Mesenchymal stem cell (in vitro differentiated cells and primary cell): ENCODE measurements at regions not wholly inside any gene's neighbourhood (a gene's known extent, or its start where the extent isn't known, plus 50 kb on each side); places are given as distances from the start of the nearest gene placed in this dataset.

Experiments used
- DNase-seq: peaks from one replicate; pipeline ENCODE4 v3.0.0-alpha.2; 2013
- H2AFZ ChIP-seq: one replicate; pipeline ENCODE4 v1.6.1; 2013; ENCODE audit warnings: low read depth, mild to moderate bottlenecking, control low read depth, inconsistent platforms, low read length, moderate library complexity
- H2AK5ac ChIP-seq: 2 replicates; pipeline ENCODE4 v1.6.1; 2013; ENCODE audit warnings: low read length, moderate library complexity, mild to moderate bottlenecking, inconsistent platforms; ENCODE audit not compliant: severe bottlenecking
- H2BK120ac ChIP-seq: one replicate; pipeline ENCODE4 v1.6.1; 2013; ENCODE audit warnings: low read depth, mild to moderate bottlenecking, inconsistent platforms, low read length, moderate library complexity
- H2BK12ac ChIP-seq, 2 experiments: one replicate each; pipeline ENCODE4 v1.6.1; 2013; ENCODE audit warnings: inconsistent platforms in 2 of 2, low read length in 2 of 2, mild to moderate bottlenecking in 2 of 2, moderate library complexity in 2 of 2, control low read depth in 1 of 2
- H2BK15ac ChIP-seq: one replicate; pipeline ENCODE4 v1.6.1; 2013; ENCODE audit warnings: mild to moderate bottlenecking, low read depth, inconsistent platforms; ENCODE audit not compliant: poor library complexity, severe bottlenecking
- H2BK5ac ChIP-seq: 2 replicates; pipeline ENCODE4 v1.6.1; 2013; ENCODE audit warnings: low read depth, mild to moderate bottlenecking, low read length, control low read depth, inconsistent platforms; ENCODE audit not compliant: poor library complexity, severe bottlenecking
- H3K14ac ChIP-seq, 2 experiments: one replicate each; pipeline ENCODE4 v1.6.1; 2013; ENCODE audit warnings: inconsistent platforms in 2 of 2, low read length in 2 of 2, control low read depth in 1 of 2, mild to moderate bottlenecking in 1 of 2, moderate library complexity in 1 of 2
- H3K18ac ChIP-seq, 2 experiments: one replicate each; pipeline ENCODE4 v1.6.1; 2013; ENCODE audit warnings: inconsistent platforms in 2 of 2, low read length in 2 of 2, control low read depth in 1 of 2, low read depth in 1 of 2, mild to moderate bottlenecking in 1 of 2
- H3K23ac ChIP-seq, 2 experiments: one replicate each; pipeline ENCODE4 v1.6.1; 2013; ENCODE audit warnings: inconsistent platforms in 2 of 2, low read length in 2 of 2, mild to moderate bottlenecking in 2 of 2, moderate library complexity in 2 of 2, control low read depth in 1 of 2
- H3K27ac ChIP-seq: 2 replicates; pipeline ENCODE4 v1.5.1; 2013; ENCODE audit warnings: mild to moderate bottlenecking, moderate library complexity, low read length, control low read depth, inconsistent platforms; ENCODE audit not compliant: poor library complexity, severe bottlenecking
- H3K27me3 ChIP-seq, 2 experiments: 2 replicates each; pipeline versions ENCODE4 v1.6.1 to v1.7.0; 2013; ENCODE audit warnings: low read length in 2 of 2, mild to moderate bottlenecking in 2 of 2, moderate library complexity in 2 of 2, control low read depth in 1 of 2, inconsistent platforms in 1 of 2; ENCODE audit not compliant: control insufficient read depth in 1 of 2, insufficient read depth in 1 of 2
- H3K36me3 ChIP-seq, 2 experiments: 2 replicates each; pipeline versions ENCODE4 v1.6.1 to v1.7.0; 2013; ENCODE audit warnings: low read length in 2 of 2, control low read depth in 1 of 2, inconsistent platforms in 1 of 2, low read depth in 1 of 2, mild to moderate bottlenecking in 1 of 2; ENCODE audit not compliant: insufficient read depth in 2 of 2, control insufficient read depth in 1 of 2
- H3K4ac ChIP-seq, 2 experiments: one replicate each; pipeline ENCODE4 v1.6.1; 2013; ENCODE audit warnings: inconsistent platforms in 2 of 2, low read length in 2 of 2, mild to moderate bottlenecking in 2 of 2, moderate library complexity in 2 of 2, control low read depth in 1 of 2, low read depth in 1 of 2
- H3K4me1 ChIP-seq: 2 replicates; pipeline ENCODE4 v1.6.1; 2013; ENCODE audit warnings: low read depth, low read length, control low read depth; ENCODE audit not compliant: control insufficient read depth, insufficient read depth
- H3K4me2 ChIP-seq: 2 replicates; pipeline ENCODE4 v1.6.1; 2013; ENCODE audit warnings: low read length, mild to moderate bottlenecking, inconsistent platforms; ENCODE audit not compliant: poor library complexity, severe bottlenecking
- H3K4me3 ChIP-seq, 2 experiments: 2 replicates each; pipeline versions ENCODE4 v1.5.1 to v1.7.0; 2013; ENCODE audit warnings: low read length in 2 of 2, mild to moderate bottlenecking in 2 of 2, control low read depth in 1 of 2, low read depth in 1 of 2; ENCODE audit not compliant: insufficient read depth in 1 of 2
- H3K79me1 ChIP-seq: replicated peaks from 2 replicates; pipeline ENCODE4 v1.6.1; 2013; ENCODE audit warnings: mild to moderate bottlenecking, control low read depth, low read length, inconsistent platforms; ENCODE audit not compliant: poor library complexity, severe bottlenecking
- H3K9ac ChIP-seq: 2 replicates; pipeline ENCODE4 v1.7.0; 2013; ENCODE audit warnings: mild to moderate bottlenecking, low read length, moderate library complexity
- H3K9me3 ChIP-seq: 2 replicates; pipeline ENCODE4 v1.7.0; 2013; ENCODE audit warnings: mild to moderate bottlenecking, low read length; ENCODE audit not compliant: control insufficient read depth
- H4K8ac ChIP-seq: one replicate; pipeline ENCODE4 v1.6.1; 2013; ENCODE audit warnings: inconsistent platforms, mild to moderate bottlenecking, low read length, moderate library complexity
- H4K91ac ChIP-seq: one replicate; pipeline ENCODE4 v1.6.1; 2013; ENCODE audit warnings: mild to moderate bottlenecking, low read length, inconsistent platforms
- WGBS: methylation state at CpG from one replicate; pipeline ENCODE4 v1.1.7; 2013; ENCODE audit warnings: mixed read lengths; 5-methylcytosine and 5-hydroxymethylcytosine counted together

DNA sequence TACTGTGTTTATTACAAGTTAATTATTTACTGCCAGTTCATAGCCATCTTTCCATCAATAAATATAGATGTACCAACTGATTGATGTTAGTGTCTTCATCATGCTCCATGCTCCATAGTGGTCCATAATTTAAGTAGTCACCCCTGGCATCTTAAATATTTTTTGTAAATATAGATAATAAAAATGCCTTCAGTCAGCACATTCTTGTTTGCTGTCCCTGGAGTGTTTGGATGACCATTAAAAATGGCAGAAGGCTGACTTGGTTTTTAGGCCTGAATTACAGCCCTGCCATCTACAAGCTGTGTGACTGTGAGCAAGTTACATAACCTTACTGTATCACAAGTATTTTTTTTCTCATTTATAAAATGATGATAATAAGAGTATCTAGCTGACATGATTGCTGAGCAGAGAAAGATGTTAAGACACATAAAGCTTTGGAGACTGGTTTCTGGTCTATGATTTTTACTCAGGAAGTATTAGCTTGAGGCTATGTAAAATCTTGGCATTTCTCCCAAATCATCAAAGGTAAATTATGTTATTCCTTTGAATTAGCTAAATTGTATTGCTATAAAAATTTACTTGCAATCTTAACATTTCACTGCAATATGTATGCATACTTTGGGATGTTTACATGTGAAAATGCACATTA is 427.2 kb downstream of the USP25 start:
- no peaks in the 10 kb centered on the region for H3K9me3 ChIP-seq
- no peaks in the 10 kb centered on the region for H3K79me1 ChIP-seq
- H3K4ac ChIP-seq = no peak overlapping the region

DNA sequence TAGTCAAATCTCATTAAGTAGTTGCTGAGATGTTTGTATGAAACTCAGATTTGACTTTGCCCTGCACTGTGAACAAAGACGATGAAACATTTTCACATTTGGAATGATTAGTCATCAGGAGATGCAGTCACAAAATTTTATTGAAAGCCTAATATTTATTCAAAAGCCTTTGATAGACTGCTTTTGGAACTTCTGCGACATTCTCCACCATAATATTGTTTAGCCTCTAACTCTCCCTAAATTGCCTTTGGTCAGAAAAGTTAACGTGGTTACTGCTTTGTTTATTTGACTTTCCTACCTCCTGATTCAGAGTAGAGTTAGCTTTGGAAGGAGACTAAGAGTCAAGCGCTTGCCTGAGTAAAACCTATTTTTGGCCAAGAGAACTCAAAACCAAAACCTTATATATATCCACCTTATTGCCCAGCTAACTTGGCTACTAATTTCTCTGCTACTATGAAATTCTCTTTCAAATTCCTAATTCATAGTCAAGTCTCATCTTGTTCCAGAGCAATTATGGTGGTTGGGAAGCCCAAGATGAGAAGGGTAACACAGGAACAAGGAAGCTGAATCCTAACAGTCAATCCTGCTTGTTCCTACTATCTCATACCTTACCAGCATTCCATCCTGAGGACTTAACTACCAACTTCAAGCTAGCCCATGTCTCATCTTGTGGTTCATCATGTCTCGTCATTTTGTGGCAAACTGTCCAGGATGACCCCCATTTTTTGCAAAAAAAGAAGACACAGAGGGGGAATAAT is 429.6 kb downstream of the USP25 start:
- no peaks in the 10 kb centered on the region for H3K36me3 ChIP-seq

More for the DNA sequence above, 427.2 kb downstream of the USP25 start:
- Histone ChIP-seq H4K8ac (no peak overlapping the region), H3K4me1 (no peaks in the 10 kb centered on the region), H2BK5ac (no peak overlapping the region), H2AK5ac (no peak overlapping the region), H3K27me3 (no peaks in the 10 kb centered on the region), H4K91ac (no peak overlapping the region), H3K4me2 (no peak overlapping the region), H2BK12ac (no peak overlapping the region), H3K23ac (no peak overlapping the region), H3K4me3 (no peak overlapping the region), H2BK120ac (no peak overlapping the region), H2AFZ (no peak overlapping the region), H3K36me3 (no peaks in the 10 kb centered on the region), H3K14ac (no peak overlapping the region), H3K9ac (no peak overlapping the region), H3K18ac (no peak overlapping the region), H3K27ac (no peak overlapping the region), H2BK15ac (no peak overlapping the region)
- DNase-seq = no peak

DNA sequence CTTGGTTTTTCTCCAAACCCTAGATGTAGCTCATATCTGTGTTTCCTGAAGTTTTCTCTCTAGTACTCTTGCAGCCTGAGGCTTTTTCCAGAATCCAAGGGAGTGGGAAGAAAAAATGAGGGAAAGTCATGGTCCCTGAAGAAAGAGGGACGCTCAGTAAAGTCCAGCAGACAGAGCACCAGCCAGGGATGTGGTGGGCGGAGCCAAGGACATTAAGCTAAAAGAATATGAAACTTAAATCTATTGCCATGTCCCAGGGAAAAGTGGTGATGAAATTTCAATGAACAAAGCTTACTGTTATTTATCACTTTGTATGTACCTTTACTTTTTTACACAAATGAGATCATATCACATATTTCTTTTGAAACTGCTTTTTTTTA is 430.2 kb downstream of the USP25 start:
- Histone ChIP-seq H3K36me3 (no peaks in the 10 kb centered on the region), H3K4ac (no peak overlapping the region), H4K8ac (no peak overlapping the region), H2AK5ac (no peak overlapping the region), H3K9me3 (no peaks in the 10 kb centered on the region), H2BK15ac (no peak overlapping the region), H3K79me1 (no peaks in the 10 kb centered on the region), H2BK12ac (no peak overlapping the region), H3K14ac (no peak overlapping the region), H2BK120ac (no peak overlapping the region), H3K18ac (no peak overlapping the region), H3K27ac (no peak overlapping the region), H3K4me3 (no peak overlapping the region), H2AFZ (no peak overlapping the region), H3K27me3 (no peaks in the 10 kb centered on the region), H2BK5ac (no peak overlapping the region), H3K4me1 (no peaks in the 10 kb centered on the region), H3K23ac (no peak overlapping the region), H3K9ac (no peak overlapping the region), H4K91ac (no peak overlapping the region), H3K4me2 (no peak overlapping the region)
- WGBS = 90% methylated on average over 2 of the region's 2 CpGs
- no peak for DNase-seq

More for the DNA sequence above, 429.6 kb downstream of the USP25 start:
- Histone ChIP-seq H2BK15ac (no peak overlapping the region), H3K4me2 (no peak overlapping the region), H3K27ac (no peak overlapping the region), H2AK5ac (no peak overlapping the region), H3K18ac (no peak overlapping the region), H3K4ac (no peak overlapping the region), H4K91ac (no peak overlapping the region), H3K4me3 (no peak overlapping the region), H2AFZ (no peak overlapping the region), H3K9me3 (no peaks in the 10 kb centered on the region), H2BK5ac (no peak overlapping the region), H3K27me3 (no peaks in the 10 kb centered on the region), H3K9ac (no peak overlapping the region), H2BK12ac (no peak overlapping the region), H4K8ac (no peak overlapping the region), H3K14ac (no peak overlapping the region), H3K23ac (no peak overlapping the region), H3K4me1 (no peaks in the 10 kb centered on the region), H2BK120ac (no peak overlapping the region), H3K79me1 (no peaks in the 10 kb centered on the region)
- no peak for DNase-seq
- 85% methylated on average over 3 of the region's 5 CpGs for WGBS

DNA sequence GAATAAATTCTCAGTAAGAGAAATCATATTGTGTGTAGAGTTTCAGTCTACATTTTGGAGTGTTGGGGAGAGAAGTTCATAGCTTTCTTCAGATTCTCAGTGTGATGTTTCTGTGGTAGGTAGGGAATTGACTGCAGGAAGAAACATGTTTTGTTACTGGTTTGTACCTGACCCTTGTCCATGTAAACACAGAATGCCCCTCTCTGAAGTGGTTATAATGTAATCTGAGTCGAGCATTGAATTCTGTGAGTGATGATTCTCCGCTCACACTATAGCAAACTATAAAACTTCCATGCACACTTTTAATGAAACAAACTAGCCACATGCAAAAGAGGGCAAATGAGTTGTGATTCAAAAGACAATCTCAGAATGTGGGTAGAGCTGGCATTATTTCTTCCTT is 433.2 kb downstream of the USP25 start:
- Histone ChIP-seq H3K79me1 (no peaks in the 10 kb centered on the region), H2AK5ac (no peak overlapping the region), H3K4me1 (no peaks in the 10 kb centered on the region), H4K91ac (no peak overlapping the region), H2BK120ac (no peak overlapping the region), H3K36me3 (no peaks in the 10 kb centered on the region), H3K4ac (no peak overlapping the region), H3K27ac (no peak overlapping the region), H2BK5ac (no peak overlapping the region), H3K18ac (no peak overlapping the region), H4K8ac (no peak overlapping the region), H3K4me2 (no peak overlapping the region), H2BK12ac (no peak overlapping the region), H3K9ac (no peak overlapping the region), H3K4me3 (no peak overlapping the region), H3K14ac (no peak overlapping the region), H2AFZ (no peak overlapping the region), H3K27me3 (no peaks in the 10 kb centered on the region), H3K9me3 (no peaks in the 10 kb centered on the region), H3K23ac (no peak overlapping the region), H2BK15ac (no peak overlapping the region)
- DNase-seq = no peak
- WGBS = no CpG with 5 or more reads among the region's 2 CpGs
